K562 (cell line): ENCODE measurements at regions not wholly inside any gene's neighbourhood (a gene's known extent, or its start where the extent isn't known, plus 50 kb on each side); places are given as distances from the start of the nearest gene placed in this dataset.

Source experiments
- GATA2 ChIP-seq: sonication (generic); formaldehyde crosslinking; IDR thresholded peaks from 2 replicates; pipeline ENCODE4 v1.4.0; 2020; ENCODE audit warnings: mild to moderate bottlenecking, missing genetic modification reagents
- KDM5B ChIP-seq: fragments of 200-600 bp; sonication (generic); IDR thresholded peaks from 2 replicates; pipeline ENCODE4 v1.6.1; 2012; ENCODE audit warnings: low read depth, mild to moderate bottlenecking, moderate library complexity, low read length, control low read depth, inconsistent platforms; ENCODE audit not compliant: insufficient replicate concordance
- KLF1 ChIP-seq: fragments of 450-650 bp; IDR thresholded peaks from 2 replicates; pipeline ENCODE4 v1.6.1; 2016; ENCODE audit warnings: missing genetic modification characterization, missing compliant biosample characterization
- TF ChIP-seq, protein P1 (sequence below): fragments of 250-450 bp; sonication (Bioruptor Pico); IDR thresholded peaks from 2 replicates; pipeline ENCODE4 v1.5.0; 2021; ENCODE audit warnings: mild to moderate bottlenecking, borderline replicate concordance
- TF ChIP-seq, protein P2 (sequence below): fragments of 450-650 bp; IDR thresholded peaks from 2 replicates; pipeline ENCODE4 v1.6.1; 2016; ENCODE audit warnings: borderline replicate concordance
- TF ChIP-seq, protein P3 (sequence below): sonication (generic); formaldehyde crosslinking; IDR thresholded peaks from 2 replicates; pipeline ENCODE4 v1.8.1; 2023; ENCODE audit warnings: mild to moderate bottlenecking, missing genetic modification reagents, moderate library complexity

DNA sequence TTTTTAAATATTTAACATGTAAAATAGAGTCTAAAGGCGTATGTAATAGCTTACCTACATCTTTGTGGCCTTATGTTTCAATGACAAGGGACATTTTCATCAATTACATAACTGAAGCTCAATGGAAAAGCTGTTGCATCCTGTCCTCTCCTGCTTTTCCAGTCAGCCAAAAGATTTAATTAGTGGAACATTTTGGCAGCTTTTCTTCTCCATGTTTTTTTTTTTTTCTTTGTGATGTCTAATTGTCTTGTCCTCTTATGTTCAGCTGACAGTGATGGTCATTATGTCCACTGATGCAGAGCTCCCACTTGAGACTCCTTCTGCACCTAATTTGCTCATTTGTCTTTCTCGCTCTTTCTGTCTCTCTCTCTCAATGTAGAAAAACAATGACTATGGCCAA lies 422.2 kb downstream of the GABRG1 start (continued):
- TF ChIP-seq, protein P1, sequence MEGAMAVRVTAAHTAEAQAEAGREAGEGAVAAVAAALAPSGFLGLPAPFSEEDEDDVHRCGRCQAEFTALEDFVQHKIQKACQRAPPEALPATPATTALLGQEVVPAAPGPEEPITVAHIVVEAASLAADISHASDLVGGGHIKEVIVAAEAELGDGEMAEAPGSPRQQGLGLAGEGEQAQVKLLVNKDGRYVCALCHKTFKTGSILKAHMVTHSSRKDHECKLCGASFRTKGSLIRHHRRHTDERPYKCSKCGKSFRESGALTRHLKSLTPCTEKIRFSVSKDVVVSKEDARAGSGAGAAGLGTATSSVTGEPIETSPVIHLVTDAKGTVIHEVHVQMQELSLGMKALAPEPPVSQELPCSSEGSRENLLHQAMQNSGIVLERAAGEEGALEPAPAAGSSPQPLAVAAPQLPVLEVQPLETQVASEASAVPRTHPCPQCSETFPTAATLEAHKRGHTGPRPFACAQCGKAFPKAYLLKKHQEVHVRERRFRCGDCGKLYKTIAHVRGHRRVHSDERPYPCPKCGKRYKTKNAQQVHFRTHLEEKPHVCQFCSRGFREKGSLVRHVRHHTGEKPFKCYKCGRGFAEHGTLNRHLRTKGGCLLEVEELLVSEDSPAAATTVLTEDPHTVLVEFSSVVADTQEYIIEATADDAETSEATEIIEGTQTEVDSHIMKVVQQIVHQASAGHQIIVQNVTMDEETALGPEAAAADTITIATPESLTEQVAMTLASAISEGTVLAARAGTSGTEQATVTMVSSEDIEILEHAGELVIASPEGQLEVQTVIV (CRISPR knock-in tag) = no peak
- TF ChIP-seq, protein P2, sequence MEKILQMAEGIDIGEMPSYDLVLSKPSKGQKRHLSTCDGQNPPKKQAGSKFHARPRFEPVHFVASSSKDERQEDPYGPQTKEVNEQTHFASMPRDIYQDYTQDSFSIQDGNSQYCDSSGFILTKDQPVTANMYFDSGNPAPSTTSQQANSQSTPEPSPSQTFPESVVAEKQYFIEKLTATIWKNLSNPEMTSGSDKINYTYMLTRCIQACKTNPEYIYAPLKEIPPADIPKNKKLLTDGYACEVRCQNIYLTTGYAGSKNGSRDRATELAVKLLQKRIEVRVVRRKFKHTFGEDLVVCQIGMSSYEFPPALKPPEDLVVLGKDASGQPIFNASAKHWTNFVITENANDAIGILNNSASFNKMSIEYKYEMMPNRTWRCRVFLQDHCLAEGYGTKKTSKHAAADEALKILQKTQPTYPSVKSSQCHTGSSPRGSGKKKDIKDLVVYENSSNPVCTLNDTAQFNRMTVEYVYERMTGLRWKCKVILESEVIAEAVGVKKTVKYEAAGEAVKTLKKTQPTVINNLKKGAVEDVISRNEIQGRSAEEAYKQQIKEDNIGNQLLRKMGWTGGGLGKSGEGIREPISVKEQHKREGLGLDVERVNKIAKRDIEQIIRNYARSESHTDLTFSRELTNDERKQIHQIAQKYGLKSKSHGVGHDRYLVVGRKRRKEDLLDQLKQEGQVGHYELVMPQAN = no peak
- TF ChIP-seq KLF1 (tag) (no peak), KDM5B (no peak), GATA2 (no peak)
- TF ChIP-seq, protein P3, sequence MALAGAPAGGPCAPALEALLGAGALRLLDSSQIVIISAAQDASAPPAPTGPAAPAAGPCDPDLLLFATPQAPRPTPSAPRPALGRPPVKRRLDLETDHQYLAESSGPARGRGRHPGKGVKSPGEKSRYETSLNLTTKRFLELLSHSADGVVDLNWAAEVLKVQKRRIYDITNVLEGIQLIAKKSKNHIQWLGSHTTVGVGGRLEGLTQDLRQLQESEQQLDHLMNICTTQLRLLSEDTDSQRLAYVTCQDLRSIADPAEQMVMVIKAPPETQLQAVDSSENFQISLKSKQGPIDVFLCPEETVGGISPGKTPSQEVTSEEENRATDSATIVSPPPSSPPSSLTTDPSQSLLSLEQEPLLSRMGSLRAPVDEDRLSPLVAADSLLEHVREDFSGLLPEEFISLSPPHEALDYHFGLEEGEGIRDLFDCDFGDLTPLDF (CRISPR knock-in tag) = no peak
